ENCODE measurements at regions not wholly inside any gene's neighbourhood (a gene's known extent, or its start where the extent isn't known, plus 50 kb on each side); places are given as distances from the start of the nearest gene placed in this dataset.
A peak's percentile ranks its signal among the peaks of the same experiment; 100 is the strongest.

DNA sequence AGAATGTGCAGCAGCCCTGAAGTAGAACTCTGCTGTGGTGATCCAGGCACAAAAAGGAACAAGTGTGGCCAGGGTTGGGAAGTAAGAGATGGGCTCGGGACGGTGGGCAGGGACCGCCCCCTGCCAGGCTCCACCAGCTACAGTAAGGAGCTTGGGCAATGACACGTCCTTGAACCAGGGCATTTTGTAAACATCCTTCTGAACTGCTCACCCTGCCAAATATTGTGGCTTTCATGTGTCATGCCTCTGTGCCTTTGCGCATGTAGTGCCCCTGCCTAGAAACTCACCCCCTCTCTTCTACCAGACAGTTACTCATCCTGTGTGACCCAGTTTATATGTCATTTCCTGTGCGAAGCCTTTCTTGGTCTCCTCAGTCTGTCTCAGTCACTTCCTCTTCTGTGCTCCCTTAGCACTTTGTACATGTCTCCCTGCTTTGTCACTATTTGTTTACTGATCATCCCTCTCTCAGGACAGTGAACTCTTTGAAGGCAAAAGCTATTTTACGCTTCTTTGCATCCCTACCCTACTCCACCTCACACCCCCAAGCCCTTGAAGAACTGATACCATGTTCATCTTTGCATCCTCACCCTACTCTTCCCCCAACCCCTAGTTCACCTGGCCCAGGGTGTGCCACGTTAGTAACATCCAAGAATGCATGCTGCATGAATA is 108.9 kb upstream of the PLEKHG7 start:
- BruUV-seq (replicated peaks): no TSS peak
- RAD21 ChIA-PET (ENCODE audit: low non-redundant PET in 1 of 2, low total read pairs in 2 of 2, uncharacterized antibody in 2 of 2, unreplicated experiment in 2 of 2): no interaction called here
- Histone ChIP-seq H2AFZ (ENCODE audit: low read depth, low read length, poor library complexity, severe bottlenecking) (no peak overlapping the region), H3K4me2 (ENCODE audit: low read length) (no peak overlapping the region), H3K27me3 (ENCODE audit: insufficient read depth, low read length) (no peaks in the 10 kb centered on the region), H3K4me1 (ENCODE audit: control insufficient read depth in 1 of 2, insufficient read depth in 2 of 2, low read length in 2 of 2) (no peaks in the 10 kb centered on the region; a peak in 1 of 4 replicates), H3K27ac (ENCODE audit: low read depth, low read length) (no peak overlapping the region), H3K36me3 (ENCODE audit: control insufficient read depth in 1 of 2, insufficient read depth in 2 of 2, low read length in 2 of 2) (no peaks in the 10 kb centered on the region), H3K9ac (ENCODE audit: low read length) (no peak overlapping the region), H3K9me3 (ENCODE audit: control insufficient read depth in 1 of 2, insufficient read depth in 1 of 2, low read depth in 1 of 2, low read length in 2 of 2) (no peaks in the 10 kb centered on the region), H4K20me1 (ENCODE audit: insufficient read depth) (no peaks in the 10 kb centered on the region), H3K9me2 (ENCODE audit: insufficient read depth) (no peaks in the 10 kb centered on the region), H3K4me3 (replicated peaks in 1 of 2; ENCODE audit: low read depth in 1 of 2, low read length in 2 of 2) (no peak overlapping the region), H3K79me2 (ENCODE audit: insufficient read depth, low read length) (no peaks in the 10 kb centered on the region)
- TF ChIP-seq ELF1 (IDR thresholded peaks at IDR 0.05; ENCODE audit: borderline replicate concordance, low read depth): no peak
- peak; percentile 18 for TF ChIP-seq TCF7L2 (IDR thresholded peaks at IDR 0.05; ENCODE audit: borderline replicate concordance, extremely low read depth, insufficient read depth, insufficient read length)
- POLR2A ChIA-PET: no interaction called here
- CTCF ChIA-PET: no interaction called here
- no peak for DNase-seq (ENCODE audit: low read depth, low spot score)
- intact Hi-C loops (cut with micrococcal nuclease): no loop called here
- peak; percentile 34; the same call in 1 of the 2 replicates for ATAC-seq

DNA sequence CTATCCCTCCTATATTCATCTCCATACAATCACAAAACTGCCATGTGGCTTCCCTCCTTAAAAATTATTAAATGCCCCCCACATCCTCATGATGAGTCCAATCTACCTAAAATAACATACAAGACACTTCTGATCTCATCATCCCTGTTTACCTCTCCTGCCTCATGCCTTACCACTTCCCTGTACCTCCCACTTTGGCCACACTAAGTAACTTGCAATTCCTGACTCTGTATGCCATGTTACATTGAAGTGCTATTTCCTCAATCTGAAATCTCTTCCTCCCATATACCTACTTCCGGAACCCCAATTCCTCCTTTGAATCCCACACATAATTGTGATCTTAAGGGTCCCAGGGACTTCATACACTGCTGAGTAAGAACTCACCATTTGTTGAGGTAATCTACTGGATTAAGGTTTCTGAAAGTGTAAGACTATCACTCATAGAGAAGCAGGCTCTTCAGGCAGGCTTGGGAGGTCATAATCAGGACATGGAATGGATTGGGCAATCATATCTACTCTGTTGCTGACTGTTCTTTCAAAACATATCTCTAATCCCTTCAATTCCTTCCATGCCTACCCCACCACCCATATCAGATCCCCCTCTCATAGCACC is 117.6 kb upstream of the PLEKHG7 start:
- TF ChIP-seq, protein P1, sequence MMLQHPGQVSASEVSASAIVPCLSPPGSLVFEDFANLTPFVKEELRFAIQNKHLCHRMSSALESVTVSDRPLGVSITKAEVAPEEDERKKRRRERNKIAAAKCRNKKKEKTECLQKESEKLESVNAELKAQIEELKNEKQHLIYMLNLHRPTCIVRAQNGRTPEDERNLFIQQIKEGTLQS (IDR thresholded peaks at IDR 0.05): no peak
- TF ChIP-seq POLR2A (IDR thresholded peaks at IDR 0.05; ENCODE audit: borderline replicate concordance, extremely low read depth, insufficient read depth, insufficient read length): no peak
- TF ChIP-seq, protein P2, sequence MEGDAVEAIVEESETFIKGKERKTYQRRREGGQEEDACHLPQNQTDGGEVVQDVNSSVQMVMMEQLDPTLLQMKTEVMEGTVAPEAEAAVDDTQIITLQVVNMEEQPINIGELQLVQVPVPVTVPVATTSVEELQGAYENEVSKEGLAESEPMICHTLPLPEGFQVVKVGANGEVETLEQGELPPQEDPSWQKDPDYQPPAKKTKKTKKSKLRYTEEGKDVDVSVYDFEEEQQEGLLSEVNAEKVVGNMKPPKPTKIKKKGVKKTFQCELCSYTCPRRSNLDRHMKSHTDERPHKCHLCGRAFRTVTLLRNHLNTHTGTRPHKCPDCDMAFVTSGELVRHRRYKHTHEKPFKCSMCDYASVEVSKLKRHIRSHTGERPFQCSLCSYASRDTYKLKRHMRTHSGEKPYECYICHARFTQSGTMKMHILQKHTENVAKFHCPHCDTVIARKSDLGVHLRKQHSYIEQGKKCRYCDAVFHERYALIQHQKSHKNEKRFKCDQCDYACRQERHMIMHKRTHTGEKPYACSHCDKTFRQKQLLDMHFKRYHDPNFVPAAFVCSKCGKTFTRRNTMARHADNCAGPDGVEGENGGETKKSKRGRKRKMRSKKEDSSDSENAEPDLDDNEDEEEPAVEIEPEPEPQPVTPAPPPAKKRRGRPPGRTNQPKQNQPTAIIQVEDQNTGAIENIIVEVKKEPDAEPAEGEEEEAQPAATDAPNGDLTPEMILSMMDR (IDR thresholded peaks at IDR 0.05 in 2 of 3, conservative IDR thresholded peaks at IDR 0.05 in 1 of 3; ENCODE audit: borderline replicate concordance in 1 of 3, insufficient read depth in 1 of 3, low read depth in 2 of 3, low read length in 2 of 3): no peak
- TF ChIP-seq SIN3A (IDR thresholded peaks at IDR 0.05; ENCODE audit: low read depth): no peak
- no peak for TF ChIP-seq EZH2phosphoT487 (IDR thresholded peaks at IDR 0.05; ENCODE audit: borderline replicate concordance)
- TF ChIP-seq TCF7L2 (IDR thresholded peaks at IDR 0.05; ENCODE audit: borderline replicate concordance, extremely low read depth, insufficient read depth, insufficient read length): no peak
- TF ChIP-seq JUND (IDR thresholded peaks at IDR 0.05): no peak
- Histone ChIP-seq H3K36me3 (ENCODE audit: control insufficient read depth in 1 of 2, insufficient read depth in 2 of 2, low read length in 2 of 2) (no peaks in the 10 kb centered on the region), H3K79me2 (ENCODE audit: insufficient read depth, low read length) (no peaks in the 10 kb centered on the region), H4K20me1 (ENCODE audit: insufficient read depth) (no peaks in the 10 kb centered on the region), H3K4me3 (replicated peaks in 1 of 2; ENCODE audit: low read depth in 1 of 2, low read length in 2 of 2) (no peak overlapping the region), H3K9ac (ENCODE audit: low read length) (no peak overlapping the region), H3K9me3 (ENCODE audit: control insufficient read depth in 1 of 2, insufficient read depth in 1 of 2, low read depth in 1 of 2, low read length in 2 of 2) (no peaks in the 10 kb centered on the region), H3K9me2 (ENCODE audit: insufficient read depth) (no peaks in the 10 kb centered on the region), H3K4me2 (ENCODE audit: low read length) (no peak overlapping the region), H2AFZ (ENCODE audit: low read depth, low read length, poor library complexity, severe bottlenecking) (no peak overlapping the region), H3K27ac (ENCODE audit: low read depth, low read length) (no peak overlapping the region), H3K4me1 (ENCODE audit: control insufficient read depth in 1 of 2, insufficient read depth in 2 of 2, low read length in 2 of 2) (no peaks in the 10 kb centered on the region), H3K27me3 (ENCODE audit: insufficient read depth, low read length) (no peaks in the 10 kb centered on the region)
- ChIA-PET POLR2A (no interaction called here), RAD21 (ENCODE audit: low non-redundant PET in 1 of 2, low total read pairs in 2 of 2, uncharacterized antibody in 2 of 2, unreplicated experiment in 2 of 2) (no interaction called here), CTCF (no interaction called here)
- no TSS peak for BruUV-seq (replicated peaks)
- no peak for DNase-seq (ENCODE audit: low read depth, low spot score)
- intact Hi-C loops (cut with micrococcal nuclease): no loop called here
- no peak for ATAC-seq

All from HCT116 (cell line).